H1 (cell line): ENCODE measurements at regions not wholly inside any gene's neighbourhood (a gene's known extent, or its start where the extent isn't known, plus 50 kb on each side); places are given as distances from the start of the nearest gene placed in this dataset.

Experiments used
- CTCF ChIA-PET: fragments of 300-600 bp; sonication (Branson Sonifier 250); formaldehyde crosslinking; loops from one replicate; lab custom pipeline; 2021; ENCODE audit not compliant: partially characterized antibody; lab: Charles Lee
- POLR2A ChIA-PET: fragments of 300-600 bp; sonication (Branson Sonifier 250); formaldehyde crosslinking; loops from one replicate; lab custom pipeline; 2021; ENCODE audit warnings: inconsistent platforms; ENCODE audit not compliant: partially characterized antibody; lab: Charles Lee
- DNase-seq, 2 experiments: peaks; one replicate each; pipeline versions ENCODE4 v3.0.0 to v3.0.0-alpha.2; 2010 to 2022; ENCODE audit warnings: low spot score in 2 of 2, low read depth in 1 of 2, mixed read lengths in 1 of 2
- FAIRE-seq: peaks from 2 replicates; lab custom pipeline; 2011; peaks lifted over from hg19 to GRCh38; lab: Jason Lieb, UNC
- H2AFZ ChIP-seq: 2 replicates; pipeline ENCODE4 v1.8.1; 2012; ENCODE audit warnings: low read length, inconsistent platforms
- H2AK5ac ChIP-seq: 2 replicates; pipeline ENCODE4 v1.6.1; 2013; ENCODE audit warnings: low read depth, low read length
- H2BK120ac ChIP-seq: replicated peaks from 2 replicates; pipeline ENCODE3; 2013; ENCODE audit warnings: low read depth, low read length, inconsistent platforms
- H2BK12ac ChIP-seq: 2 replicates; pipeline ENCODE4 v1.6.1; 2013; ENCODE audit warnings: low read depth, low read length
- H2BK15ac ChIP-seq: 2 replicates; pipeline ENCODE4 v1.6.1; 2013; ENCODE audit warnings: low read length
- H2BK20ac ChIP-seq: 2 replicates; pipeline ENCODE4 v1.6.1; 2013; ENCODE audit warnings: low read length
- H2BK5ac ChIP-seq: 2 replicates; pipeline ENCODE4 v1.6.1; 2013; ENCODE audit warnings: low read depth, low read length
- H3K14ac ChIP-seq: 2 replicates; pipeline ENCODE4 v1.6.1; 2013; ENCODE audit warnings: inconsistent platforms; ENCODE audit not compliant: insufficient read length
- H3K18ac ChIP-seq: 2 replicates; pipeline ENCODE4 v1.6.1; 2013; ENCODE audit warnings: low read length; ENCODE audit errors: extremely low read depth
- H3K23ac ChIP-seq: 2 replicates; pipeline ENCODE4 v1.6.1; 2013; ENCODE audit warnings: inconsistent platforms; ENCODE audit not compliant: insufficient read length
- H3K23me2 ChIP-seq: 2 replicates; pipeline ENCODE4 v1.6.1; 2013; ENCODE audit warnings: low read depth, low read length
- H3K27ac ChIP-seq: 2 replicates; pipeline ENCODE4 v1.6.1; 2011; ENCODE audit warnings: low read depth, low read length, inconsistent platforms
- H3K27me3 ChIP-seq, 4 experiments: replicated peaks in 1 of 4; 1 replicate in 1 of 4; 2 replicates in 3 of 4; pipeline versions ENCODE4 v1.6.1 to v1.8.1; 2011 to 2013; ENCODE audit warnings: low read length in 3 of 4, mild to moderate bottlenecking in 3 of 4, inconsistent platforms in 2 of 4, mixed read lengths in 2 of 4, moderate library complexity in 1 of 4; ENCODE audit not compliant: control insufficient read depth in 3 of 4, insufficient read depth in 3 of 4; ENCODE audit errors: extremely low read depth in 1 of 4
- H3K36me3 ChIP-seq, 4 experiments: 2 replicates each; pipeline versions ENCODE4 v1.6.1 to v1.8.1; 2011 to 2013; ENCODE audit warnings: mild to moderate bottlenecking in 4 of 4, low read length in 3 of 4, moderate library complexity in 2 of 4, control low read depth in 1 of 4, inconsistent platforms in 1 of 4; ENCODE audit not compliant: insufficient read depth in 4 of 4, control insufficient read depth in 2 of 4
- H3K4ac ChIP-seq: replicated peaks from 2 replicates; pipeline ENCODE3; 2013; ENCODE audit warnings: low read length, low read depth, mixed read lengths, inconsistent platforms; ENCODE audit not compliant: insufficient read length
- H3K4me1 ChIP-seq, 4 experiments: replicated peaks in 1 of 4; 1 replicate in 1 of 4; 2 replicates in 3 of 4; pipeline versions ENCODE4 v1.6.1 to v1.8.1; 2011 to 2013; ENCODE audit warnings: low read length in 3 of 4, inconsistent platforms in 2 of 4, mixed read lengths in 1 of 4; ENCODE audit not compliant: insufficient read depth in 4 of 4, control insufficient read depth in 3 of 4
- H3K4me2 ChIP-seq, 2 experiments: 2 replicates each; pipeline versions ENCODE4 v1.6.1 to v1.8.1; 2011 to 2013; ENCODE audit warnings: low read depth in 2 of 2, low read length in 2 of 2, control low read depth in 1 of 2, inconsistent platforms in 1 of 2, mild to moderate bottlenecking in 1 of 2; ENCODE audit not compliant: insufficient read depth in 1 of 2
- H3K4me3 ChIP-seq, 4 experiments: fragments of 200-600, 300-600 bp in 1 of 4; sonication (generic), shearing (Covaris generic), sonication (Bioruptor Twin) in 1 of 4; 2 replicates each; pipeline versions ENCODE4 v1.5.1 to v1.8.1; 2011 to 2016; ENCODE audit warnings: low read length in 4 of 4, low read depth in 3 of 4, control low read depth in 2 of 4, inconsistent platforms in 2 of 4, mild to moderate bottlenecking in 2 of 4, mixed read lengths in 1 of 4, moderate library complexity in 1 of 4; ENCODE audit not compliant: insufficient read depth in 2 of 4; ENCODE audit errors: extremely low read depth in 1 of 4
- H3K56ac ChIP-seq: replicated peaks from 2 replicates; pipeline ENCODE3; 2013; ENCODE audit warnings: low read depth, mild to moderate bottlenecking, mixed read lengths, low read length, inconsistent platforms; ENCODE audit not compliant: insufficient read length
- H3K79me1 ChIP-seq: 2 replicates; pipeline ENCODE4 v1.6.1; 2013; ENCODE audit warnings: low read depth, low read length, control low read depth
- H3K79me2 ChIP-seq, 2 experiments: 2 replicates each; pipeline versions ENCODE4 v1.6.1 to v1.8.1; 2012 to 2013; ENCODE audit warnings: low read length in 2 of 2, mild to moderate bottlenecking in 2 of 2, inconsistent platforms in 1 of 2; ENCODE audit not compliant: insufficient read depth in 2 of 2, control insufficient read depth in 1 of 2
- H3K9ac ChIP-seq, 4 experiments: replicated peaks in 1 of 4; 1 replicate in 1 of 4; 2 replicates in 3 of 4; pipeline versions ENCODE4 v1.6.1 to v1.8.1; 2011 to 2013; ENCODE audit warnings: low read depth in 3 of 4, low read length in 3 of 4, control low read depth in 2 of 4, mild to moderate bottlenecking in 2 of 4, moderate library complexity in 2 of 4, inconsistent platforms in 1 of 4; ENCODE audit errors: extremely low read depth in 1 of 4
- H3K9me3 ChIP-seq, 2 experiments: 2 replicates each; pipeline versions ENCODE4 v1.6.1 to v1.8.1; 2012 to 2013; ENCODE audit warnings: mild to moderate bottlenecking in 2 of 2, moderate library complexity in 2 of 2, control low read depth in 1 of 2, inconsistent platforms in 1 of 2, low read depth in 1 of 2, low read length in 1 of 2, mixed read lengths in 1 of 2; ENCODE audit not compliant: insufficient read depth in 2 of 2
- H4K20me1 ChIP-seq, 2 experiments: replicated peaks in 1 of 2; 2 replicates each; pipeline versions ENCODE3 to v1.8.1; 2011 to 2013; ENCODE audit warnings: inconsistent platforms in 2 of 2, low read length in 2 of 2, mild to moderate bottlenecking in 1 of 2; ENCODE audit not compliant: insufficient read depth in 2 of 2, control insufficient read depth in 1 of 2
- H4K5ac ChIP-seq: 2 replicates; pipeline ENCODE4 v1.6.1; 2013; ENCODE audit warnings: low read length, low read depth, mixed read lengths, inconsistent platforms; ENCODE audit not compliant: insufficient read length
- H4K8ac ChIP-seq: 2 replicates; pipeline ENCODE4 v1.8.0; 2013; ENCODE audit warnings: mild to moderate bottlenecking, moderate library complexity, low read length, inconsistent platforms; ENCODE audit not compliant: insufficient read depth; ENCODE audit errors: extremely low read depth
- H4K91ac ChIP-seq: replicated peaks from 2 replicates; pipeline ENCODE3; 2013; ENCODE audit warnings: low read length, mixed read lengths, inconsistent platforms; ENCODE audit not compliant: insufficient read length
- EP300 ChIP-seq, 2 experiments: IDR thresholded peaks; 1 replicate in 1 of 2; 2 replicates in 1 of 2; pipeline ENCODE4 v1.6.1; 2011 to 2012; ENCODE audit warnings: low read depth in 2 of 2, low read length in 2 of 2, mild to moderate bottlenecking in 2 of 2, borderline replicate concordance in 1 of 2, inconsistent platforms in 1 of 2, moderate library complexity in 1 of 2
- SIX5 ChIP-seq: IDR thresholded peaks from 2 replicates; pipeline ENCODE4 v1.6.1; 2011; ENCODE audit warnings: mild to moderate bottlenecking, low read depth, low read length
- YY1 ChIP-seq: IDR thresholded peaks from 2 replicates; pipeline ENCODE4 v1.6.1; 2011; ENCODE audit warnings: low read depth, mild to moderate bottlenecking, low read length
- WGBS, 2 experiments: shearing (Covaris generic) in 1 of 2; methylation state at CpG; one replicate each; pipeline versions ENCODE4 v1.1.6 to v1.1.7; 2013 to 2015; ENCODE audit warnings: low lambda C conversion rate in 2 of 2, mixed read lengths in 2 of 2, inconsistent platforms in 1 of 2, low coverage in 1 of 2, missing lambda C conversion rate in 1 of 2; ENCODE audit not compliant: insufficient replicate concordance in 2 of 2, insufficient coverage in 1 of 2, insufficient read length in 1 of 2; ENCODE audit errors: extremely low coverage in 1 of 2, missing lambda C conversion rate in 1 of 2; 5-methylcytosine and 5-hydroxymethylcytosine counted together
- TF ChIP-seq, protein P1 (sequence below), 3 experiments: IDR thresholded peaks; 1 replicate in 2 of 3; 2 replicates in 1 of 3; pipeline versions ENCODE4 v1.5.1 to v1.6.1; 2011; ENCODE audit warnings: low read length in 3 of 3, mild to moderate bottlenecking in 3 of 3, inconsistent platforms in 2 of 3, low read depth in 1 of 3, moderate library complexity in 1 of 3; ENCODE audit not compliant: insufficient read depth in 1 of 3; ENCODE audit errors: control extremely low read depth in 1 of 3

DNA sequence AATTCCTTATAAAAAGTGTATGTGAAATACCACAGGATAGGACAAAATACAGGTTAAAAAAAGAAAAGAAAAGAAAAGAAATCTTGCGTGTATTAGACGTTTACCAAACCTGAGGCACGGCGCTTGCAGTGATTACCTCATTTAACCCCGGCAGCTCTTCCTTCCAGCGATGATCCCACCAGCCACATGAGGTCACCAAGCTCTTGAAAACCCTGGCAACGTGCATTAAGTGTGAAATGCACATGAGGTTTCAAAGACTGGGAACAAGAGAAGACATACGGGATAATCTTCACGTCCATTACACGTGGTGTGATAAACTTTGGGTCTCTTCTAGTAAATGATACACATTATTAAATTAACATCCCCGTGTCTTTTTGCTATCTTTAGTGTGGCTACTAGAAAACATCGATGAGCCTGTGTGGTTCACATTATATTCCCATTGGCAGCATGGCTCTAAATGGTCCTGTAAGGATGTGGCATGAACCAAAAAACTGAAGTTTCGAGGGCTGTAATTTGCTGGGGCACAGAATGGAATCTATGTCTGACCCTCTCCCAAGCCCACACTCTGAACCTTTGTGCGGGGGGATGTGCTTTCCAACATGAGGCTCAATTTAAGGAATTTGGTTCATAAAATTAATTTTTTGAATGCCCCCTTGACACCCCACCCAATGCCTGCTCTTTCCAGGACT lies 59.2 kb upstream of the THBS2 start:
- no peak overlapping the region for H3K4me3 ChIP-seq
- no peak for DNase-seq
- no peak overlapping the region for H2BK20ac ChIP-seq
- no peak overlapping the region for H3K9ac ChIP-seq
- no peak overlapping the region for H3K4me2 ChIP-seq
- no peak overlapping the region for H4K5ac ChIP-seq
- no peak overlapping the region for H2BK5ac ChIP-seq
- ChIA-PET CTCF (no interaction called here), POLR2A (no interaction called here)
- H3K79me1 ChIP-seq: no peaks in the 10 kb centered on the region
- no peak overlapping the region for H3K27ac ChIP-seq
- H3K4ac ChIP-seq: no peak overlapping the region
- H3K36me3 ChIP-seq: no peaks in the 10 kb centered on the region
- no peaks in the 10 kb centered on the region for H3K27me3 ChIP-seq
- H4K91ac ChIP-seq: no peak overlapping the region
- no peak overlapping the region for H4K8ac ChIP-seq
- H2BK15ac ChIP-seq: no peak overlapping the region
- no peak overlapping the region for H2AK5ac ChIP-seq
- no peak overlapping the region for H3K14ac ChIP-seq
- 92% methylated on average over 14 of the region's 14 CpGs; no CpG with 5 or more reads in 1 of the 2 experiments for WGBS, 2 experiments
- no peaks in the 10 kb centered on the region for H4K20me1 ChIP-seq
- H3K56ac ChIP-seq: no peak overlapping the region
- peaks cover 12% of the 10 kb centered on the region; the same call in 1 of the 2 replicates for H3K23me2 ChIP-seq
- H2BK12ac ChIP-seq: no peak overlapping the region
- no peak overlapping the region for H3K23ac ChIP-seq
- TF ChIP-seq, protein P1, sequence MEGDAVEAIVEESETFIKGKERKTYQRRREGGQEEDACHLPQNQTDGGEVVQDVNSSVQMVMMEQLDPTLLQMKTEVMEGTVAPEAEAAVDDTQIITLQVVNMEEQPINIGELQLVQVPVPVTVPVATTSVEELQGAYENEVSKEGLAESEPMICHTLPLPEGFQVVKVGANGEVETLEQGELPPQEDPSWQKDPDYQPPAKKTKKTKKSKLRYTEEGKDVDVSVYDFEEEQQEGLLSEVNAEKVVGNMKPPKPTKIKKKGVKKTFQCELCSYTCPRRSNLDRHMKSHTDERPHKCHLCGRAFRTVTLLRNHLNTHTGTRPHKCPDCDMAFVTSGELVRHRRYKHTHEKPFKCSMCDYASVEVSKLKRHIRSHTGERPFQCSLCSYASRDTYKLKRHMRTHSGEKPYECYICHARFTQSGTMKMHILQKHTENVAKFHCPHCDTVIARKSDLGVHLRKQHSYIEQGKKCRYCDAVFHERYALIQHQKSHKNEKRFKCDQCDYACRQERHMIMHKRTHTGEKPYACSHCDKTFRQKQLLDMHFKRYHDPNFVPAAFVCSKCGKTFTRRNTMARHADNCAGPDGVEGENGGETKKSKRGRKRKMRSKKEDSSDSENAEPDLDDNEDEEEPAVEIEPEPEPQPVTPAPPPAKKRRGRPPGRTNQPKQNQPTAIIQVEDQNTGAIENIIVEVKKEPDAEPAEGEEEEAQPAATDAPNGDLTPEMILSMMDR (IDR thresholded peaks at IDR 0.05; ENCODE audit: control extremely low read depth in 1 of 3, insufficient read depth in 1 of 3, low read depth in 1 of 3, low read length in 3 of 3): no peak
- TF ChIP-seq SIX5 (no peak), YY1 (no peak), EP300 (IDR thresholded peaks at IDR 0.05; ENCODE audit: borderline replicate concordance in 1 of 2, low read depth in 2 of 2, low read length in 2 of 2) (no peak)
- no peak overlapping the region for H2AFZ ChIP-seq
- H3K9me3 ChIP-seq: peaks cover 0 to 3% of the 10 kb centered on the region in 2 experiments; a peak in 1 of 4 replicates
- H3K79me2 ChIP-seq: no peaks in the 10 kb centered on the region
- no peak overlapping the region for H2BK120ac ChIP-seq
- no peak for FAIRE-seq
- H3K4me1 ChIP-seq: no peaks in the 10 kb centered on the region; a peak in 1 of 7 replicates
- no peak overlapping the region for H3K18ac ChIP-seq
